Erythroblast (primary cell): ENCODE measurements at regions not wholly inside any gene's neighbourhood (a gene's known extent, or its start where the extent isn't known, plus 50 kb on each side); places are given as distances from the start of the nearest gene placed in this dataset.
"Not testable (repeated sequence)": the region's sequence is repeated elsewhere in the genome, so short reads cannot be mapped to it uniquely, and the experiment has no call there.

Experiments
- DNase-seq, 2 experiments: peaks; one replicate each; lab custom pipeline; 2025; lab: John Stamatoyannopoulos, UW
- GATA1 ChIP-seq: IDR thresholded peaks from 2 replicates; pipeline ENCODE4 v1.6.1; 2011; ENCODE audit warnings: low read depth, mild to moderate bottlenecking, control low read depth, low read length, moderate library complexity
- POLR2A ChIP-seq: IDR thresholded peaks from 2 replicates; pipeline ENCODE4 v1.6.1; 2011; ENCODE audit warnings: mild to moderate bottlenecking, low read length

- not testable (repeated sequence) for DNase-seq
These were observed 120.7 kb upstream of the NIPA1 start for GRCh38 chr15:22665711-22666110.

- not testable (repeated sequence) for DNase-seq
These were observed 101.7 kb upstream of the NIPA1 start for GRCh38 chr15:22684786-22685185.

- not testable (repeated sequence) for DNase-seq
These were observed 86.6 kb upstream of the NIPA1 start for GRCh38 chr15:22699881-22700280.

- not testable (repeated sequence) for DNase-seq
These were observed 75.6 kb upstream of the NIPA1 start for GRCh38 chr15:22710831-22711341.

- not testable (repeated sequence) for DNase-seq
These were observed 72.5 kb upstream of the NIPA1 start for GRCh38 chr15:22713933-22714332.

GRCh38 chr15:22714358-22715132 lies 71.9 kb upstream of the NIPA1 start:
- not testable (repeated sequence) for DNase-seq

GRCh38 chr15:22715133-22715845 lies 71.2 kb upstream of the NIPA1 start:
- not testable (repeated sequence) for DNase-seq

GRCh38 chr15:22719980-22720379 lies 66.5 kb upstream of the NIPA1 start:
- peak; percentile 3 to 31 for DNase-seq

GRCh38 chr15:22726104-22726503 lies 60.3 kb upstream of the NIPA1 start:
- DNase-seq = not testable (repeated sequence)

- not testable (repeated sequence) for DNase-seq
These were observed 51.4 kb upstream of the NIPA1 start for GRCh38 chr15:22735067-22735466.

- no peak for DNase-seq
- TF ChIP-seq GATA1 (no peak), POLR2A (no peak)
These were observed 50.7 kb upstream of the NIPA1 start for GRCh38 chr15:22735781-22736180.

- not testable (repeated sequence) for DNase-seq
These were observed 50.2 kb upstream of the NIPA1 start for GRCh38 chr15:22736200-22736599.
